Glomerular visceral epithelial cell (primary cell): ENCODE measurements at regions not wholly inside any gene's neighbourhood (a gene's known extent, or its start where the extent isn't known, plus 50 kb on each side); places are given as distances from the start of the nearest gene placed in this dataset.
A peak's percentile ranks its signal among the peaks of the same experiment; 100 is the strongest.
"Not testable (repeated sequence)": the region's sequence is repeated elsewhere in the genome, so short reads cannot be mapped to it uniquely, and the experiment has no call there.

ENCODE experiments used
- DNase-seq: peaks from one replicate; pipeline ENCODE4 v3.0.0-alpha.2; 2016; ENCODE audit errors: extremely low spot score

- no peak for DNase-seq
These were observed 52.1 kb upstream of the TAMM41 start for GRCh38 chr3:11898611-11899325.

GRCh38 chr3:11899389-11899788 is 52.7 kb upstream of the TAMM41 start:
- DNase-seq, result not testable (repeated sequence)

- no peak for DNase-seq
These were observed 53.1 kb upstream of the TAMM41 start for GRCh38 chr3:11899826-11900225.

- no peak for DNase-seq
These were observed 54.1 kb upstream of the TAMM41 start for GRCh38 chr3:11900824-11901223.

GRCh38 chr3:11901286-11901875 is 54.7 kb upstream of the TAMM41 start:
- no peak for DNase-seq

- DNase-seq, result peak; percentile 20
These were observed 56.4 kb upstream of the TAMM41 start for GRCh38 chr3:11903047-11903446.

- DNase-seq, result no peak
These were observed 56.8 kb upstream of the TAMM41 start for GRCh38 chr3:11903447-11903846.

- DNase-seq, result no peak
These were observed 57.5 kb upstream of the TAMM41 start for GRCh38 chr3:11904157-11904556.

- DNase-seq, result no peak
These were observed 59.7 kb upstream of the TAMM41 start for GRCh38 chr3:11906407-11906806.

GRCh38 chr3:11907667-11908660 is 61.3 kb upstream of the TAMM41 start:
- DNase-seq, result no peak

- DNase-seq, result no peak
These were observed 62.5 kb upstream of the TAMM41 start for GRCh38 chr3:11908981-11909698.

- no peak for DNase-seq
These were observed 63.0 kb upstream of the TAMM41 start for GRCh38 chr3:11909726-11910125.

- not testable (repeated sequence) for DNase-seq
These were observed 63.7 kb upstream of the TAMM41 start for GRCh38 chr3:11910216-11910930.

- no peak for DNase-seq
These were observed 64.4 kb upstream of the TAMM41 start for GRCh38 chr3:11910971-11911531.

- DNase-seq, result not testable (repeated sequence)
These were observed 65.2 kb upstream of the TAMM41 start for GRCh38 chr3:11911887-11912286.

GRCh38 chr3:11913316-11913715 is 66.6 kb upstream of the TAMM41 start:
- no peak for DNase-seq

GRCh38 chr3:11914041-11914440 is 67.4 kb upstream of the TAMM41 start:
- DNase-seq, result no peak

- no peak for DNase-seq
These were observed 68.0 kb upstream of the TAMM41 start for GRCh38 chr3:11914651-11915050.

- DNase-seq, result no peak
These were observed 69.1 kb upstream of the TAMM41 start for GRCh38 chr3:11915621-11916424.

GRCh38 chr3:11916425-11916762 is 69.7 kb upstream of the TAMM41 start:
- DNase-seq, result not testable (repeated sequence)
